CD4-positive, alpha-beta T cell treated with Interleukin-10 for 1 hour (primary cell): ENCODE measurements at regions not wholly inside any gene's neighbourhood (a gene's known extent, or its start where the extent isn't known, plus 50 kb on each side); places are given as distances from the start of the nearest gene placed in this dataset.
"Not testable (repeated sequence)": the region's sequence is repeated elsewhere in the genome, so short reads cannot be mapped to it uniquely, and the experiment has no call there.

Source experiments
- DNase-seq: peaks from one replicate; pipeline ENCODE4 v3.0.0-alpha.2; 2020

- DNase-seq, result no peak
Measured at GRCh38 chr6:3921663-3922062, 72.5 kb downstream of the FAM50B start.

GRCh38 chr6:3922619-3923018 lies 73.4 kb downstream of the FAM50B start:
- DNase-seq, result not testable (repeated sequence)

- not testable (repeated sequence) for DNase-seq
Measured at GRCh38 chr6:3925223-3926149, 76.3 kb downstream of the FAM50B start.

- DNase-seq, result no peak
Measured at GRCh38 chr6:3926150-3926482, 76.9 kb downstream of the FAM50B start.

GRCh38 chr6:3928111-3928510 lies 78.9 kb downstream of the FAM50B start:
- DNase-seq, result no peak

- DNase-seq, result no peak
Measured at GRCh38 chr6:3929281-3929798, 80.2 kb downstream of the FAM50B start.

GRCh38 chr6:3937438-3937837 lies 88.3 kb downstream of the FAM50B start:
- DNase-seq, result no peak

GRCh38 chr6:3938715-3939367 lies 89.7 kb downstream of the FAM50B start:
- DNase-seq, result no peak

GRCh38 chr6:3939368-3939958 lies 90.3 kb downstream of the FAM50B start:
- no peak for DNase-seq

- no peak for DNase-seq
Measured at GRCh38 chr6:3939964-3940363, 90.8 kb downstream of the FAM50B start.

GRCh38 chr6:3940703-3941102 lies 91.5 kb downstream of the FAM50B start:
- DNase-seq, result no peak

- no peak for DNase-seq
Measured at GRCh38 chr6:3943331-3943765, 94.2 kb downstream of the FAM50B start.

GRCh38 chr6:3944246-3944645 lies 95.1 kb downstream of the FAM50B start:
- no peak for DNase-seq

- no peak for DNase-seq
Measured at GRCh38 chr6:3946778-3947177, 97.6 kb downstream of the FAM50B start.

GRCh38 chr6:3948866-3949265 lies 99.7 kb downstream of the FAM50B start:
- no peak for DNase-seq

GRCh38 chr6:3949521-3949920 lies 100.3 kb downstream of the FAM50B start:
- no peak for DNase-seq

GRCh38 chr6:3956054-3956453 lies 106.9 kb downstream of the FAM50B start:
- DNase-seq, result no peak

GRCh38 chr6:3957321-3957720 lies 108.1 kb downstream of the FAM50B start:
- DNase-seq, result no peak

- no peak for DNase-seq
Measured at GRCh38 chr6:3958255-3958654, 109.1 kb downstream of the FAM50B start.

- no peak for DNase-seq
Measured at GRCh38 chr6:3959385-3959784, 110.2 kb downstream of the FAM50B start.

GRCh38 chr6:3960754-3961361 lies 111.7 kb downstream of the FAM50B start:
- no peak for DNase-seq

- no peak for DNase-seq
Measured at GRCh38 chr6:3961581-3962215, 112.5 kb downstream of the FAM50B start.
